Renal cortex interstitium (tissue), 11 donors: ENCODE measurements at regions not wholly inside any gene's neighbourhood (a gene's known extent, or its start where the extent isn't known, plus 50 kb on each side); places are given as distances from the start of the nearest gene placed in this dataset.

Source experiments
- DNase-seq, 11 donors: peaks; one replicate each; pipeline ENCODE4 v3.0.0-alpha.2; 2013; ENCODE audit warnings: low read depth in 9 of 11, low spot score in 4 of 11; ENCODE audit errors: extremely low read depth in 1 of 11

GRCh38 chr6:139627091-139627490 is 252.6 kb upstream of the CITED2 start:
- DNase-seq: no peak

- DNase-seq: no peak
Measured at GRCh38 chr6:139625998-139626975, 251.8 kb upstream of the CITED2 start.

- no peak for DNase-seq
Measured at GRCh38 chr6:139625081-139625939, 250.9 kb upstream of the CITED2 start.

- no peak for DNase-seq
Measured at GRCh38 chr6:139623372-139623771, 248.9 kb upstream of the CITED2 start.

GRCh38 chr6:139613496-139613895 is 239.0 kb upstream of the CITED2 start:
- DNase-seq: no peak

- no peak for DNase-seq
Measured at GRCh38 chr6:139612135-139612465, 237.7 kb upstream of the CITED2 start.

GRCh38 chr6:139611327-139612134 is 237.1 kb upstream of the CITED2 start:
- DNase-seq: no peak

GRCh38 chr6:139608466-139609261 is 234.2 kb upstream of the CITED2 start:
- DNase-seq: no peak

- no peak for DNase-seq
Measured at GRCh38 chr6:139605350-139605749, 230.9 kb upstream of the CITED2 start.

GRCh38 chr6:139603581-139603980 is 229.1 kb upstream of the CITED2 start:
- no peak for DNase-seq

- no peak for DNase-seq
Measured at GRCh38 chr6:139602577-139602976, 228.1 kb upstream of the CITED2 start.

- DNase-seq: no peak
Measured at GRCh38 chr6:139600919-139601475, 226.5 kb upstream of the CITED2 start.

GRCh38 chr6:139600343-139600742 is 225.9 kb upstream of the CITED2 start:
- no peak for DNase-seq

GRCh38 chr6:139597771-139598755 is 223.6 kb upstream of the CITED2 start:
- peak in 4 of 11 donors; percentile 52 to 77 (median 55) for DNase-seq

- no peak for DNase-seq
Measured at GRCh38 chr6:139597087-139597763, 222.8 kb upstream of the CITED2 start.

- no peak for DNase-seq
Measured at GRCh38 chr6:139595183-139595582, 220.7 kb upstream of the CITED2 start.
